Immature natural killer cell (primary cell): ENCODE measurements at regions not wholly inside any gene's neighbourhood (a gene's known extent, or its start where the extent isn't known, plus 50 kb on each side); places are given as distances from the start of the nearest gene placed in this dataset.
A peak's percentile ranks its signal among the peaks of the same experiment; 100 is the strongest.
"Not testable (repeated sequence)": the region's sequence is repeated elsewhere in the genome, so short reads cannot be mapped to it uniquely, and the experiment has no call there.

ENCODE experiments used
- DNase-seq, 3 donors: peaks; one replicate each; pipeline ENCODE4 v3.0.0; 2022; ENCODE audit warnings: mixed read lengths in 1 of 3
- H3K27ac Mint-ChIP-seq, 6 donors: one replicate each; pipeline ENCODE4 v1.8.0; 2020; ENCODE audit warnings: mixed read lengths in 6 of 6, mild to moderate bottlenecking in 5 of 6, inconsistent platforms in 4 of 6, moderate library complexity in 3 of 6
- H3K27me3 Mint-ChIP-seq, 3 donors: one replicate each; pipeline ENCODE4 v1.8.0; 2020 to 2021; ENCODE audit warnings: low read depth in 3 of 3, mild to moderate bottlenecking in 3 of 3, mixed read lengths in 3 of 3, moderate library complexity in 3 of 3, inconsistent platforms in 1 of 3
- H3K36me3 Mint-ChIP-seq, 3 donors: one replicate each; pipeline ENCODE4 v1.8.0; 2020; ENCODE audit warnings: mixed read lengths in 3 of 3, inconsistent platforms in 2 of 3, mild to moderate bottlenecking in 2 of 3
- H3K4me1 Mint-ChIP-seq, 2 donors: one replicate each; pipeline ENCODE4 v1.8.0; 2020; ENCODE audit warnings: inconsistent platforms in 2 of 2, mild to moderate bottlenecking in 2 of 2, mixed read lengths in 2 of 2, moderate library complexity in 1 of 2
- H3K4me3 Mint-ChIP-seq, 5 donors: one replicate each; pipeline ENCODE4 v1.8.0; 2020; ENCODE audit warnings: mild to moderate bottlenecking in 5 of 5, mixed read lengths in 5 of 5, inconsistent platforms in 3 of 5, moderate library complexity in 3 of 5
- H3K9me3 Mint-ChIP-seq, 6 donors: one replicate each; pipeline ENCODE4 v1.8.0; 2020; ENCODE audit warnings: mild to moderate bottlenecking in 6 of 6, mixed read lengths in 6 of 6, inconsistent platforms in 4 of 6, moderate library complexity in 3 of 6

DNA sequence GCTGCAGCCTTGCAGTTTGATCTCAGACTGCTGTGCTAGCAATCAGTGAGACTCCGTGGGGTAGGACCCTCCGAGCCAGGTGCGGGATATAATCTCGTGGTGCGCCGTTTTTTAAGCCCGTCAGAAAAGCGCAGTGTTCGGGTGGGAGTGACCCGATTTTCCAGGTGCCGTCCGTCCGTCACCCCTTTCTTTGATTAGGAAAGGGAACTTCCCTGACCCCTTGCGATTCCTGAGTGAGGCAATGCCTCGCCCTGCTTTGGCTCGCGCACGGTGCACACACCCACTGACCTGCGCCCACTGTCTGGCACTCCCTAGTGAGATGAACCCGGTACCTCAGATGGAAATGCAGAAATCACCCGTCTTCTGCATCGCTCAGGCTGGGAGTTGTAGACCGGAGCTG is 203.2 kb downstream of the SNCAIP start:
- H3K27me3 Mint-ChIP-seq, H3K9me3 Mint-ChIP-seq, DNase-seq: not testable (repeated sequence)

GRCh38 chr5:122515709-122516431 is 203.8 kb downstream of the SNCAIP start:
- peak in 1 of 3 donors; percentile 1 for DNase-seq
- Mint-ChIP-seq H3K36me3 (no peaks in the 10 kb centered on the region), H3K9me3 (peaks cover 0 to 2% (median 0%) of the 10 kb centered on the region in 6 donors), H3K27ac (no peak overlapping the region), H3K27me3 (no peaks in the 10 kb centered on the region), H3K4me1 (no peaks in the 10 kb centered on the region), H3K4me3 (no peak overlapping the region)

More for the DNA sequence above, 203.2 kb downstream of the SNCAIP start:
- H3K27ac Mint-ChIP-seq, H3K36me3 Mint-ChIP-seq, H3K4me1 Mint-ChIP-seq, H3K4me3 Mint-ChIP-seq: not testable (repeated sequence)

DNA sequence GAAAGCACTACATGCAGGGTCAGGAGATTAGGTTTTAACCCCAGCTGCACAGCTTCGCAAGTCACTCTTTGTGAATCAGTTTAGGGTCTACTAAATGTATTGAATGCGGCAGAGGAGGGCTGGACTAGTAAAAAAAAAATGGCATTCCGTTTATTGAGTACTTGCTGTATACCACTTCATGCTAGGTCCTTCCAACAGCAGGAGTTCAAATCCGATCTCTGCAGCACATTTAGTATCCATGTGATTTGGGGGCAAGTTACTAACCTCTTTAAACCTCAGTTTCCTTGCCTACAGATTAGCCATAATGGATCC is 204.4 kb downstream of the SNCAIP start:
- Mint-ChIP-seq H3K27me3 (no peaks in the 10 kb centered on the region), H3K4me3 (no peak overlapping the region), H3K9me3 (peaks cover 0 to 2% (median 0%) of the 10 kb centered on the region in 6 donors), H3K36me3 (no peaks in the 10 kb centered on the region), H3K4me1 (no peaks in the 10 kb centered on the region), H3K27ac (no peak overlapping the region)
- DNase-seq, result no peak

DNA sequence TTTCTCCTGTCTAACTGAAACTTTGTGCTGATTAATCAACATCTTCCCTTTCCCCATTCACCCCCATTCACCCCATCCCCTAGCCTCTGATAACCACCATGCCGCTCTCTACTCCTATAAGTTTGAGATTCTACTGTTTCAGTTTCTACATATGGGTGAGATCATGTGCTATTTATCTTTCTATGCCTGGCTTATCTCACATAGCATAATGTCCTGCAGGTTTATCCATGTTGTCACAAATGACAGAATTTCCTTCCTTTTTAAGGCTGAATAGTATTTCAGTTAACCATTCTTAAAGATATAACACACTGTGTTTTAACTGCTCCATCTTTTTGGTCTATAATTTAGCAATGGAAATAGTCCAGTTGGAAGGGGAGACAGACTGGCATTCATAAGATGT is 205.1 kb downstream of the SNCAIP start:
- H3K36me3 Mint-ChIP-seq, result no peaks in the 10 kb centered on the region
- no peaks in the 10 kb centered on the region for H3K27me3 Mint-ChIP-seq

DNA sequence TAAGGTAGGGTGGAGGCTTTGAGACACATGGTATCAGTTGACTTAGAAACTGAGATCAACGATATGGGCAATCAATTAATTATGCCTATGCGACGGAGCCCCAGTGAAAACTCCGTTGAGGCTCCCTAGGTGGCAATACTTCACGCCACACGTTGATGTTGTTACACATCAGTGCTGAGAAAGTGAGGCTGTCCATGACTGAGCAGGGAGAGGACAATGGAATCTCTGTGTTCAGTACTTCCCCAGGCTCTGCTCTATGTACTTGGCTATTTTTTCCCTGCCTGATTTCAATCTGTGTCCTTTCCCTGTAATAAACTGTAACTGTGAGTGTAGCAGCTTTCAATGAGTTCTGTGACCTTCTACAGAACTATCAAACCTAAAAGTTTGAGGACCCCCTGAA is 211.7 kb downstream of the SNCAIP start:
- DNase-seq, result no peak
- no peaks in the 10 kb centered on the region for H3K4me1 Mint-ChIP-seq
- H3K9me3 Mint-ChIP-seq, result peaks cover 0 to 4% (median 0%) of the 10 kb centered on the region in 6 donors
- H3K4me3 Mint-ChIP-seq, result no peak overlapping the region
- peaks cover 0 to 2% (median 0%) of the 10 kb centered on the region in 3 donors for H3K27me3 Mint-ChIP-seq
- H3K36me3 Mint-ChIP-seq, result no peaks in the 10 kb centered on the region
- no peak overlapping the region for H3K27ac Mint-ChIP-seq

More for the DNA sequence above, 205.1 kb downstream of the SNCAIP start:
- DNase-seq, result no peak
- no peaks in the 10 kb centered on the region for H3K4me1 Mint-ChIP-seq
- peaks cover 0 to 2% (median 0%) of the 10 kb centered on the region in 6 donors for H3K9me3 Mint-ChIP-seq
- H3K27ac Mint-ChIP-seq, result no peak overlapping the region
- H3K4me3 Mint-ChIP-seq, result no peak overlapping the region

GRCh38 chr5:122527547-122527946 is 215.5 kb downstream of the SNCAIP start:
- DNase-seq, result no peak
- Mint-ChIP-seq H3K27me3 (peaks cover 0 to 3% (median 2%) of the 10 kb centered on the region in 3 donors), H3K4me3 (no peak overlapping the region), H3K27ac (no peak overlapping the region), H3K9me3 (peaks cover 0 to 4% (median 0%) of the 10 kb centered on the region in 6 donors), H3K4me1 (no peaks in the 10 kb centered on the region), H3K36me3 (no peaks in the 10 kb centered on the region)

GRCh38 chr5:122532035-122532434 is 220.0 kb downstream of the SNCAIP start:
- no peaks in the 10 kb centered on the region for H3K36me3 Mint-ChIP-seq
- no peaks in the 10 kb centered on the region for H3K4me1 Mint-ChIP-seq
- no peak for DNase-seq
- peaks cover 0 to 7% (median 0%) of the 10 kb centered on the region in 6 donors for H3K9me3 Mint-ChIP-seq
- H3K4me3 Mint-ChIP-seq, result no peak overlapping the region
- H3K27me3 Mint-ChIP-seq, result peaks cover 0 to 5% (median 0%) of the 10 kb centered on the region in 3 donors
- no peak overlapping the region for H3K27ac Mint-ChIP-seq

GRCh38 chr5:122533825-122534224 is 221.8 kb downstream of the SNCAIP start:
- Mint-ChIP-seq H3K27ac (no peak overlapping the region), H3K4me3 (no peak overlapping the region), H3K4me1 (no peaks in the 10 kb centered on the region), H3K9me3 (peaks cover 0 to 7% (median 2%) of the 10 kb centered on the region in 6 donors), H3K27me3 (peaks cover 0 to 5% (median 0%) of the 10 kb centered on the region in 3 donors), H3K36me3 (no peaks in the 10 kb centered on the region)
- no peak for DNase-seq

DNA sequence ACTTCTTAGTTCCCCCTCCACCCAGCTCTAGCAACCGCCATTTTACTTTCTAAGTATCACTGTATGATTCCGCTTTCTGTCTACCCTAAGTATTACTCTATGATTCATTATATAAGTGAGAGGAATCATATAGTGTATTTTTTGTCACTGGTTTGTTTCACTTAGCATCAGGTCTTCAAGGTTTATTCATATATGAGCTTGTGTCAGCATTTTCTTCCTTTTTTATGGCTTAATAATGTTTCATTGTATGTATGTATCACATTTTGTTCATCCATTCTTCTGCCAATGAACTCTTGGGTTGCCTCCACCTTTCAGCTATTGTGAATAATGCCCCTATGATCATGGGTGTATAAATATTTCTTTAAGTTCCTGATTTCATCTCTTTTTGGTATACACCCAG is 222.8 kb downstream of the SNCAIP start:
- H3K4me3 Mint-ChIP-seq, result no peak overlapping the region
- peaks cover 0 to 7% (median 5%) of the 10 kb centered on the region in 6 donors for H3K9me3 Mint-ChIP-seq
- H3K27ac Mint-ChIP-seq, result no peak overlapping the region
- no peaks in the 10 kb centered on the region for H3K36me3 Mint-ChIP-seq
- H3K4me1 Mint-ChIP-seq, result no peaks in the 10 kb centered on the region
- H3K27me3 Mint-ChIP-seq, result peaks cover 0 to 5% (median 0%) of the 10 kb centered on the region in 3 donors
- no peak for DNase-seq

- no peak overlapping the region for H3K27ac Mint-ChIP-seq
- H3K4me3 Mint-ChIP-seq, result no peak overlapping the region
- H3K4me1 Mint-ChIP-seq, result no peaks in the 10 kb centered on the region
- H3K27me3 Mint-ChIP-seq, result peaks cover 0 to 3% (median 2%) of the 10 kb centered on the region in 3 donors
- H3K9me3 Mint-ChIP-seq, result peaks cover 0 to 12% (median 6%) of the 10 kb centered on the region in 6 donors
- DNase-seq, result no peak
- no peaks in the 10 kb centered on the region for H3K36me3 Mint-ChIP-seq
Measured at GRCh38 chr5:122541388-122541787, 229.4 kb downstream of the SNCAIP start.

DNA sequence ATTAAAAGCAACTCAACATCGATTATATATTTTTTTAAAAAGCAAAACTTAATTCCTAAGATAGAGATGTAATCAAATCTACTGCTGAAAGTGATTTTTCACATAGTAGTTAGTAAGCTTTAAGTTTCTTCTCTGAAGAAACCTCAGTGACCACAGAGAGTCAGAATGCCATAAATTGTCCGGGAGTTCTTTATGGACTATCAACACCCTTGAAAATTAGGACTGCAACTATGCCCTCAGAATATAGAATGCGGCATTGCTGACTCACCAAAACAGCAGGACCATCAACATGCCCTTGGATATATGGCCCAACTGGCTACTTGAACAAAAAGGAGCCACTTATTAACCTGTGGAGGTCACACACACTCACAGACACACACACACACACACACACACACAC is 228.9 kb upstream of the SNX2 start:
- Mint-ChIP-seq H3K36me3 (no peaks in the 10 kb centered on the region), H3K27ac (no peak overlapping the region), H3K4me1 (no peaks in the 10 kb centered on the region), H3K4me3 (no peak overlapping the region), H3K27me3 (peaks cover 2 to 3% (median 2%) of the 10 kb centered on the region in 3 donors), H3K9me3 (peaks cover 0 to 6% (median 3%) of the 10 kb centered on the region in 6 donors)
- no peak for DNase-seq

DNA sequence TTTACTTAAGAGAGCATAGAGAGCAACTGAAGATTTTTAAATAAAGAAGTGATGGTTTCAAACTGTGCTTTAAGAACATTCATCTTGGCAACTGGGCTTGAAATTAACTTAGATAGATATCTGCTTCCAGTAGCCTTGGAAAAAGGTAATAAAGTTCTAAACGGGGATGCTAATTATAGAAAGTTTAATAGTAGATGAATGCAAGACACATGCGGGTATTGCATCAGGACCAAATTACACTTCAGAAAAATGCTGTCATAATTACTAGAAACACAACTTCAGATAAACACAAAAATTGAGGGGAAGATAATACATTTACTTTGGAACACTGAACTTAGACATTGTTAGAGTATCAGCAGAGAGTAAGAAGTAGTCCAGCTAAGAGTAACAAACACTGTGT is 227.7 kb upstream of the SNX2 start:
- peaks cover 2 to 3% (median 2%) of the 10 kb centered on the region in 3 donors for H3K27me3 Mint-ChIP-seq
- no peaks in the 10 kb centered on the region for H3K36me3 Mint-ChIP-seq
- peaks cover 0 to 3% (median 2%) of the 10 kb centered on the region in 6 donors for H3K9me3 Mint-ChIP-seq
- no peak overlapping the region for H3K4me3 Mint-ChIP-seq
- no peak for DNase-seq
- no peaks in the 10 kb centered on the region for H3K4me1 Mint-ChIP-seq
- H3K27ac Mint-ChIP-seq, result no peak overlapping the region

DNA sequence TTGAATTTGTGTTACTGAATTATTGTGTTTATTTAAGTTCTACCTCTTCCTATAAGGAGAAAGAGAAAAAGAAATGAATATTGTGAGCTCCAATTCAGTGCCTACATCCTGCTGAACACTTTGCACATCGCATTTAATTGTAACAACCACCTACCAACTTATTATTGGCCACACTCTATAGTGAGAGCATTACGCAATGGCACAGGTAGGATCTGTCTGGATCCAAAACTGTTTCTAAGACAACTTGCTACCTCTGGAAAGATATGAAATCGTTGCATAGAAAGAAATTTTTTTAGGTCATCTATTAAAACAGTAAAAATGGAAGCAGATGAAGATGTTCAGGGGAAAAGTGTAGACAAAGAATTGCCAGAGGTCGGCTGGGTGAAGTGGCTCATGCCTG is 227.2 kb upstream of the SNX2 start:
- Mint-ChIP-seq H3K9me3 (peaks cover 0 to 3% (median 0%) of the 10 kb centered on the region in 6 donors), H3K27me3 (peaks cover 0 to 3% (median 2%) of the 10 kb centered on the region in 3 donors), H3K4me3 (no peak overlapping the region), H3K36me3 (no peaks in the 10 kb centered on the region), H3K27ac (no peak overlapping the region), H3K4me1 (no peaks in the 10 kb centered on the region)
- no peak for DNase-seq

- H3K4me3 Mint-ChIP-seq, result no peak overlapping the region
- no peak for DNase-seq
- no peaks in the 10 kb centered on the region for H3K36me3 Mint-ChIP-seq
- H3K9me3 Mint-ChIP-seq, result peaks cover 0 to 1% (median 0%) of the 10 kb centered on the region in 6 donors
- no peak overlapping the region for H3K27ac Mint-ChIP-seq
- H3K4me1 Mint-ChIP-seq, result no peaks in the 10 kb centered on the region
- H3K27me3 Mint-ChIP-seq, result peaks cover 0 to 2% (median 0%) of the 10 kb centered on the region in 3 donors
Measured at GRCh38 chr5:122559676-122560075, 215.2 kb upstream of the SNX2 start.

- DNase-seq, result no peak
- Mint-ChIP-seq H3K9me3 (peaks cover 0 to 1% (median 0%) of the 10 kb centered on the region in 6 donors), H3K4me1 (no peaks in the 10 kb centered on the region), H3K27me3 (peaks cover 0 to 2% (median 0%) of the 10 kb centered on the region in 3 donors), H3K4me3 (no peak overlapping the region), H3K36me3 (no peaks in the 10 kb centered on the region), H3K27ac (no peak overlapping the region)
Measured at GRCh38 chr5:122561209-122561608, 213.7 kb upstream of the SNX2 start.
